Osteoblast (primary cell): ENCODE measurements at regions not wholly inside any gene's neighbourhood (a gene's known extent, or its start where the extent isn't known, plus 50 kb on each side); places are given as distances from the start of the nearest gene placed in this dataset.
"Not testable (repeated sequence)": the region's sequence is repeated elsewhere in the genome, so short reads cannot be mapped to it uniquely, and the experiment has no call there.

Experiments
- DNase-seq: peaks from one replicate; pipeline ENCODE4 v3.0.0; 2011; ENCODE audit warnings: low spot score, mixed read lengths; ENCODE audit not compliant: insufficient read length; ENCODE audit errors: missing footprints
- H2AFZ ChIP-seq: 2 replicates; pipeline ENCODE4 v1.6.0; 2011; ENCODE audit warnings: mild to moderate bottlenecking, low read length
- H3K27ac ChIP-seq: 2 replicates; pipeline ENCODE4 v1.5.1; 2011; ENCODE audit warnings: mild to moderate bottlenecking, low read depth, low read length, moderate library complexity
- H3K27me3 ChIP-seq: 2 replicates; pipeline ENCODE4 v1.6.0; 2012; ENCODE audit warnings: mild to moderate bottlenecking, control low read depth, inconsistent platforms, low read length, moderate library complexity; ENCODE audit not compliant: insufficient read depth
- H3K36me3 ChIP-seq: 2 replicates; pipeline ENCODE4 v1.5.1; 2011; ENCODE audit warnings: mild to moderate bottlenecking, low read length, control low read depth, moderate library complexity; ENCODE audit not compliant: insufficient read depth
- H3K4me1 ChIP-seq: 2 replicates; pipeline ENCODE4 v1.5.1; 2011; ENCODE audit warnings: mild to moderate bottlenecking, low read length, control low read depth, moderate library complexity; ENCODE audit not compliant: insufficient read depth
- H3K4me2 ChIP-seq: 2 replicates; pipeline ENCODE4 v1.6.0; 2011; ENCODE audit warnings: mild to moderate bottlenecking, low read length; ENCODE audit not compliant: insufficient read depth
- H3K4me3 ChIP-seq: fragments of 200-600 bp; sonication (generic); 3 replicates; pipeline ENCODE4 v1.5.1; 2012; ENCODE audit warnings: mild to moderate bottlenecking, low read length, inconsistent platforms; ENCODE audit not compliant: insufficient read depth
- H3K79me2 ChIP-seq: 2 replicates; pipeline ENCODE4 v1.6.0; 2012; ENCODE audit warnings: mild to moderate bottlenecking, low read length, control low read depth, inconsistent platforms; ENCODE audit not compliant: insufficient read depth
- H3K9me3 ChIP-seq: 2 replicates; pipeline ENCODE4 v1.5.1; 2011; ENCODE audit warnings: low read depth, low read length, control low read depth
- H4K20me1 ChIP-seq: 2 replicates; pipeline ENCODE4 v1.6.0; 2012; ENCODE audit warnings: mild to moderate bottlenecking, low read length, control low read depth; ENCODE audit not compliant: insufficient read depth
- TF ChIP-seq, protein P1 (sequence below): IDR thresholded peaks from 2 replicates; pipeline ENCODE4 v1.5.1; 2011; ENCODE audit warnings: mild to moderate bottlenecking, low read depth, low read length, moderate library complexity; ENCODE audit errors: extremely low read depth

DNA sequence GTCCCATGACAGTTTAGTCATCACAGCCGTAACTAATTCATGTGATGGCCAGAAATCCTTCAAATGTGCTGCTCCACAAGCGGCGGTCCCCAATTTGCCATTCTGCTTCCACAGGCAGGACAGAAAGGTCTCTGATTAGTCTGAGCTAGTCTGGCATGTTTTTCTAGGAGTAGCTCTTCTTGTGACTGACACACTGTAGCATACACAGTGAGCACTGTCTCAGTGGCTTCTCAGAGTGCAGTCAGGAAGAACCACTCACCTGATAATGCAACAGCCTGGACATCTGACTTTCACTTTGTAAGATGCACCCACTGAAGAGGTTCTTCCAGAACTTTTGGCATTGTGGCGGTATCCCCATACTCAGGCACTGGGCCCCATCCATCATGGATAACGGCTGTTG is 1266.2 kb downstream of the TMEM121 start:
- Histone ChIP-seq H3K79me2 (no peaks in the 10 kb centered on the region), H3K4me3 (no peak overlapping the region), H3K4me1 (no peaks in the 10 kb centered on the region), H4K20me1 (no peaks in the 10 kb centered on the region), H2AFZ (no peak overlapping the region), H3K27ac (no peak overlapping the region), H3K36me3 (no peaks in the 10 kb centered on the region), H3K27me3 (no peaks in the 10 kb centered on the region), H3K4me2 (no peak overlapping the region), H3K9me3 (no peaks in the 10 kb centered on the region)
- DNase-seq = no peak
- TF ChIP-seq, protein P1, sequence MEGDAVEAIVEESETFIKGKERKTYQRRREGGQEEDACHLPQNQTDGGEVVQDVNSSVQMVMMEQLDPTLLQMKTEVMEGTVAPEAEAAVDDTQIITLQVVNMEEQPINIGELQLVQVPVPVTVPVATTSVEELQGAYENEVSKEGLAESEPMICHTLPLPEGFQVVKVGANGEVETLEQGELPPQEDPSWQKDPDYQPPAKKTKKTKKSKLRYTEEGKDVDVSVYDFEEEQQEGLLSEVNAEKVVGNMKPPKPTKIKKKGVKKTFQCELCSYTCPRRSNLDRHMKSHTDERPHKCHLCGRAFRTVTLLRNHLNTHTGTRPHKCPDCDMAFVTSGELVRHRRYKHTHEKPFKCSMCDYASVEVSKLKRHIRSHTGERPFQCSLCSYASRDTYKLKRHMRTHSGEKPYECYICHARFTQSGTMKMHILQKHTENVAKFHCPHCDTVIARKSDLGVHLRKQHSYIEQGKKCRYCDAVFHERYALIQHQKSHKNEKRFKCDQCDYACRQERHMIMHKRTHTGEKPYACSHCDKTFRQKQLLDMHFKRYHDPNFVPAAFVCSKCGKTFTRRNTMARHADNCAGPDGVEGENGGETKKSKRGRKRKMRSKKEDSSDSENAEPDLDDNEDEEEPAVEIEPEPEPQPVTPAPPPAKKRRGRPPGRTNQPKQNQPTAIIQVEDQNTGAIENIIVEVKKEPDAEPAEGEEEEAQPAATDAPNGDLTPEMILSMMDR = no peak

DNA sequence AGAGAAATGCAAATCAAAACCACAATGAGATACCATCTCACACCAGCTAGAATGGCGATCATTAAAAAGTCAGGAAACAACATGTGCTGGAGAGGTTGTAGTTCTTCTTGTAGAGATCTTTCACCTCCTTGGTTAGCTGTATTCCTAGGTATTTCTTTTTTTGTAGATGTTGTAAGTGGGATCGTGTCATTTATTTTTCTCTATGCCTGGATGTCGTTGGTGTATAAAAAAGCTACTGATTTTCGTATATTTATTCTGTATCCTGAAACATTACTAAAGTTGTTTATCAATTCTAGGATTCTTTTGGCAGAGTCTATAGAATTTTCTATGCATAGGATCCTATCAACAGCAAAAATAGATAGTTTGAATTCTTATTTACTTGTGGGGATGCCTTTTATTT is 1271.8 kb downstream of the TMEM121 start:
- H3K9me3 ChIP-seq = not testable (repeated sequence)

DNA sequence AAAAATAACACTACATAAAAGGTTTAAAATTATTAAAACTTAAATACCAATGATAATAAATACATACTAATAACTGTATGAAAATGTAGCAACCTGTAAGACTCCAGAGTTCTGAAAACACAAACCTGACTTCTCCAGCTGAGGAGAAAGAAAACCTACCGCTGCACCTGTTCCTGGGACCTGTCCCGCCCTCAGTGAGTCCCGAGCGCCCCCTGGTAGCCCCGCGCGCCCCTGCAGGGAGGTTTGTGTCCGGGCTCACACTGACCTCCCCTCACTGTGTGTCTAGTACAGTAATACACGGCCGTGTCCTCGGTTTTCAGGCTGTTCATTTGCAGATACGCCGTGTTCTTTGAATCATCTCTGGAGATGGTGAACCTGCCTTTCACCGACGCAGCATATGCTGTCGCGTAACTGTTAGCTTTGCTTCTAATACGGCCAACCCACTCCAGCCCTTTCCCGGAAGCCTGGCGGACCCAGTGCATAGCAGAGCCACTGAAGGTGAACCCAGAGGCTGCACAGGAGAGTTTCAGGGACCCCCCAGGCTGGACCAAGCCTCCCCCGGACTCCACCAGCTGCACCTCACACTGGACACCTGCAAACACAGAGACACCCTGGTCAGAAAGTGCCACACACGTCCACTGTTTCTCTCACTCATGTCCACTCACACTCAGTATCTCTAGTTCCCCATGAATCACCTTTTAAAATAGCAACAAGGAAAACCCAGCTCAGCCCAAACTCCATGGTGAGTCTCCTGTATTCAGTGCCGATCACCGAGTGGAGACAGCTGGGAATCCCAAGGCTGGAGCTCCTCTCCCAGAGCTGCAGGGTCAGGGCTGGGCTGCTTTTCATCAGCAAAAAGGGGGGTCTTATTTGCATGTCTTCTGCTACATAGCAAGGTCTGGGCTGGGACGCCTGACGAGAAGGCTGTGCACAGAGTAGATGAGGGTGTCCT is 1276.3 kb downstream of the TMEM121 start:
- H3K4me2 ChIP-seq = no peak overlapping the region
- H4K20me1 ChIP-seq = no peaks in the 10 kb centered on the region
- H3K79me2 ChIP-seq = no peaks in the 10 kb centered on the region

More for the DNA sequence above, 1271.8 kb downstream of the TMEM121 start:
- not testable (repeated sequence) for H3K79me2 ChIP-seq, H4K20me1 ChIP-seq, H3K4me2 ChIP-seq, H3K27ac ChIP-seq, DNase-seq, H3K4me3 ChIP-seq, H2AFZ ChIP-seq, H3K36me3 ChIP-seq, H3K27me3 ChIP-seq, H3K4me1 ChIP-seq

DNA sequence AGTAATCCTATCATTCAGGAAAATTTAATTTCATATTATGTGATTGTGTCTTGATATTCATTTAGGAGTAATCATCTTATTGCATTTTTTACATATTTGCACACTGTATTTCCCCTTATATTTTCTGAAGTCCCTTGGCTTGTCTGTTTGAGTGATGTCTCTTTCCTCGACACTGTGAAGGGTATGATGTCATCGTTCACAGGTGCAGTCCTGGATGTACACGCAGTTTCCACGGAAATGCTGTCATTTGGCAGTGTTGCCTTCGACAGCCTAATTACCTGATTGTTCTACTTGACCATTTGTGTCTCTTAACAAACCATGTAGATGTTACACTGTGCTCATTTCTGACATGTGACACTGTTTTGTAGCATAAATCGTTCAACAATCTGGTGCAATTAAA is 1277.0 kb downstream of the TMEM121 start:
- Histone ChIP-seq H2AFZ (no peak overlapping the region), H3K36me3 (no peaks in the 10 kb centered on the region)
- peak; percentile 14 for DNase-seq

More for the DNA sequence above, 1276.3 kb downstream of the TMEM121 start:
- no peaks in the 10 kb centered on the region for H3K27me3 ChIP-seq
- no peak overlapping the region for H3K27ac ChIP-seq
- no peaks in the 10 kb centered on the region for H3K4me1 ChIP-seq
- no peak overlapping the region for H3K4me3 ChIP-seq
- H3K36me3 ChIP-seq = no peaks in the 10 kb centered on the region
- no peaks in the 10 kb centered on the region for H3K9me3 ChIP-seq
- TF ChIP-seq, protein P1 = no peak
- DNase-seq = no peak
- no peak overlapping the region for H2AFZ ChIP-seq

More for the DNA sequence above, 1277.0 kb downstream of the TMEM121 start:
- H4K20me1 ChIP-seq = no peaks in the 10 kb centered on the region
- TF ChIP-seq, protein P1 = no peak
- H3K79me2 ChIP-seq = no peaks in the 10 kb centered on the region
- no peak overlapping the region for H3K27ac ChIP-seq
- H3K9me3 ChIP-seq = no peaks in the 10 kb centered on the region
- H3K27me3 ChIP-seq = no peaks in the 10 kb centered on the region
- H3K4me3 ChIP-seq = no peak overlapping the region
- no peaks in the 10 kb centered on the region for H3K4me1 ChIP-seq
- H3K4me2 ChIP-seq = no peak overlapping the region
